ENCODE measurements at regions not wholly inside any gene's neighbourhood (a gene's known extent, or its start where the extent isn't known, plus 50 kb on each side); places are given as distances from the start of the nearest gene placed in this dataset.

- TF ChIP-seq, protein P1, sequence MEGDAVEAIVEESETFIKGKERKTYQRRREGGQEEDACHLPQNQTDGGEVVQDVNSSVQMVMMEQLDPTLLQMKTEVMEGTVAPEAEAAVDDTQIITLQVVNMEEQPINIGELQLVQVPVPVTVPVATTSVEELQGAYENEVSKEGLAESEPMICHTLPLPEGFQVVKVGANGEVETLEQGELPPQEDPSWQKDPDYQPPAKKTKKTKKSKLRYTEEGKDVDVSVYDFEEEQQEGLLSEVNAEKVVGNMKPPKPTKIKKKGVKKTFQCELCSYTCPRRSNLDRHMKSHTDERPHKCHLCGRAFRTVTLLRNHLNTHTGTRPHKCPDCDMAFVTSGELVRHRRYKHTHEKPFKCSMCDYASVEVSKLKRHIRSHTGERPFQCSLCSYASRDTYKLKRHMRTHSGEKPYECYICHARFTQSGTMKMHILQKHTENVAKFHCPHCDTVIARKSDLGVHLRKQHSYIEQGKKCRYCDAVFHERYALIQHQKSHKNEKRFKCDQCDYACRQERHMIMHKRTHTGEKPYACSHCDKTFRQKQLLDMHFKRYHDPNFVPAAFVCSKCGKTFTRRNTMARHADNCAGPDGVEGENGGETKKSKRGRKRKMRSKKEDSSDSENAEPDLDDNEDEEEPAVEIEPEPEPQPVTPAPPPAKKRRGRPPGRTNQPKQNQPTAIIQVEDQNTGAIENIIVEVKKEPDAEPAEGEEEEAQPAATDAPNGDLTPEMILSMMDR (IDR thresholded peaks at IDR 0.05), result no peak
- TF ChIP-seq POLR2A (IDR thresholded peaks at IDR 0.05; ENCODE audit: low read depth) (no peak), POLR2AphosphoS5 (IDR thresholded peaks at IDR 0.05) (no peak), EP300 (IDR thresholded peaks at IDR 0.05) (no peak)
These were observed 494.3 kb downstream of the PTPRU start for GRCh38 chr1:29730623-29731022.

Data from esophagus muscularis mucosa (tissue), 4 donors.